NCI-H82 (cell line): ENCODE measurements at regions not wholly inside any gene's neighbourhood (a gene's known extent, or its start where the extent isn't known, plus 50 kb on each side); places are given as distances from the start of the nearest gene placed in this dataset.

Experiments used
- DNase-seq: peaks from one replicate; lab custom pipeline; 2025; lab: John Stamatoyannopoulos, UW

GRCh38 chr11:45597097-45597496 lies 68.3 kb downstream of the CHST1 start:
- DNase-seq, result no peak

- no peak for DNase-seq
These were observed 68.9 kb downstream of the CHST1 start for GRCh38 chr11:45596571-45596970.

- DNase-seq, result peak; percentile 52
These were observed 71.4 kb downstream of the CHST1 start for GRCh38 chr11:45593992-45594391.

GRCh38 chr11:45592636-45593035 lies 72.8 kb downstream of the CHST1 start:
- DNase-seq, result peak; percentile 98

GRCh38 chr11:45590743-45591142 lies 74.7 kb downstream of the CHST1 start:
- DNase-seq, result peak; percentile 62

GRCh38 chr11:45585205-45585604 lies 80.2 kb downstream of the CHST1 start:
- no peak for DNase-seq

GRCh38 chr11:45583981-45584566 lies 81.3 kb downstream of the CHST1 start:
- no peak for DNase-seq

GRCh38 chr11:45580399-45580798 lies 85.0 kb downstream of the CHST1 start:
- no peak for DNase-seq

GRCh38 chr11:45578316-45578715 lies 87.1 kb downstream of the CHST1 start:
- DNase-seq, result peak; percentile 35

GRCh38 chr11:45577752-45578151 lies 87.7 kb downstream of the CHST1 start:
- no peak for DNase-seq

GRCh38 chr11:45576461-45577215 lies 88.8 kb downstream of the CHST1 start:
- DNase-seq, result no peak

- no peak for DNase-seq
These were observed 91.7 kb downstream of the CHST1 start for GRCh38 chr11:45573728-45574127.

GRCh38 chr11:45572354-45573123 lies 92.9 kb downstream of the CHST1 start:
- DNase-seq, result peak; percentile 97

GRCh38 chr11:45569776-45570175 lies 95.6 kb downstream of the CHST1 start:
- DNase-seq, result peak; percentile 41

- peak; percentile 26 for DNase-seq
These were observed 97.4 kb downstream of the CHST1 start for GRCh38 chr11:45568049-45568448.

GRCh38 chr11:45565446-45565988 lies 99.9 kb downstream of the CHST1 start:
- no peak for DNase-seq

- DNase-seq, result peak; percentile 33
These were observed 101.6 kb downstream of the CHST1 start for GRCh38 chr11:45563810-45564209.

- peak; percentile 46 for DNase-seq
These were observed 102.3 kb downstream of the CHST1 start for GRCh38 chr11:45563171-45563570.

GRCh38 chr11:45560913-45561281 lies 104.5 kb downstream of the CHST1 start:
- DNase-seq, result no peak

GRCh38 chr11:45560155-45560912 lies 105.1 kb downstream of the CHST1 start:
- DNase-seq, result peak; percentile 91

GRCh38 chr11:45556851-45557707 lies 108.3 kb downstream of the CHST1 start:
- DNase-seq, result no peak
